ENCODE measurements at regions not wholly inside any gene's neighbourhood (a gene's known extent, or its start where the extent isn't known, plus 50 kb on each side); places are given as distances from the start of the nearest gene placed in this dataset.

DNA sequence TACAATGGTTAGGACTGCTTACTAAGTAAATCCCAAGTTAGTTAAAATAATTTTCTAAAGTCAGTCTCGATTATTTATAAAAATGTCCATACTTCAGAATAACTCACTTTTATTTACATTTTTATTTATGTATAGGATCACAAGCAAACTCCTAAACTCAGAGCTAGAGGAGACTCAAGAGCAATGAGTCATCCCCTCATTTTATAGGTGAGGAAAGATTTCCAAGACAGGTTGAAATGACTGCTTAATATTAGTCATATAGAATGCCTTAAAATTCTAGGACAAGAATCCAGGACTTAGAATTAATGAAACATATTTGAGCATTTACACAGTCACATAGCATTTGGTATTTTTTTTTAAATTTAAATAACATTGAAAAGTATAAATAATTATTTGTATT, 983.8 kb downstream of the SI start:
- Histone ChIP-seq H3K27ac (ENCODE audit: low read depth in 1 of 2, low read length in 2 of 2) (no peak overlapping the region), H3K4me1 (ENCODE audit: control insufficient read depth in 1 of 2, insufficient read depth in 2 of 2, low read length in 2 of 2) (no peaks in the 10 kb centered on the region), H3K36me3 (ENCODE audit: control insufficient read depth in 1 of 2, insufficient read depth in 2 of 2, low read length in 1 of 2) (no peaks in the 10 kb centered on the region), H3K4me3 (ENCODE audit: low read length in 2 of 2) (no peak overlapping the region), H3K27me3 (ENCODE audit: control insufficient read depth in 1 of 2, insufficient read depth in 2 of 2, low read length in 1 of 2) (no peaks in the 10 kb centered on the region), H3K9me3 (ENCODE audit: control insufficient read depth, low read length) (no peaks in the 10 kb centered on the region)
- intact Hi-C loops (cut with DNase I) = no loop called here
- no peak for DNase-seq
- no peak for ATAC-seq (ENCODE audit: low FRiP score)
- WGBS, 2 donors = 74 to 81% methylated on average over 1 of the region's 1 CpG

DNA sequence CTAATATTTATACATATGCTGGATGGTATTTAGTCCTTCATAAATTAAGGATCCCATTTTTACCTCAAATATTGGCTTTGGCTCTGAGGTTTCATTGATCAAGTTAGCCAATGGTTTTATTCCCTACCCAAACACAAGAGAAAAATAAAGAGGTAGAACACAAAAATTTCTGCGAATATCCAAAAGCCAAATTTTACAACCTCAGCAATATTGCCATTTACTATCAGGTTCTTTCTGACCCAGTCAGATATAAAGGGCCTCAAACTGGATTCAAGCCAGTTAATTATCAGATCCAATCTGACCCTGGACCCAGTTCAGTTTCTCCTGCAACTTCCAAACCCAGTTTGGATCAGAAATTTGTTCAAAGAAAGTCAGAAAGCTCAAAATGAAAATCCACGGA, 998.1 kb downstream of the SI start:
- Histone ChIP-seq H3K4me3 (ENCODE audit: low read length in 2 of 2) (no peak overlapping the region), H3K36me3 (ENCODE audit: control insufficient read depth in 1 of 2, insufficient read depth in 2 of 2, low read length in 1 of 2) (no peaks in the 10 kb centered on the region), H3K9me3 (ENCODE audit: control insufficient read depth, low read length) (no peaks in the 10 kb centered on the region), H3K4me1 (ENCODE audit: control insufficient read depth in 1 of 2, insufficient read depth in 2 of 2, low read length in 2 of 2) (no peaks in the 10 kb centered on the region), H3K27ac (ENCODE audit: low read depth in 1 of 2, low read length in 2 of 2) (no peak overlapping the region), H3K27me3 (ENCODE audit: control insufficient read depth in 1 of 2, insufficient read depth in 2 of 2, low read length in 1 of 2) (no peaks in the 10 kb centered on the region)
- DNase-seq (no peak), ATAC-seq (ENCODE audit: low FRiP score) (no peak)
- WGBS, 2 donors = 90 to 92% methylated on average over 2 of the region's 2 CpGs
- intact Hi-C loops (cut with DNase I) = no loop called here

DNA sequence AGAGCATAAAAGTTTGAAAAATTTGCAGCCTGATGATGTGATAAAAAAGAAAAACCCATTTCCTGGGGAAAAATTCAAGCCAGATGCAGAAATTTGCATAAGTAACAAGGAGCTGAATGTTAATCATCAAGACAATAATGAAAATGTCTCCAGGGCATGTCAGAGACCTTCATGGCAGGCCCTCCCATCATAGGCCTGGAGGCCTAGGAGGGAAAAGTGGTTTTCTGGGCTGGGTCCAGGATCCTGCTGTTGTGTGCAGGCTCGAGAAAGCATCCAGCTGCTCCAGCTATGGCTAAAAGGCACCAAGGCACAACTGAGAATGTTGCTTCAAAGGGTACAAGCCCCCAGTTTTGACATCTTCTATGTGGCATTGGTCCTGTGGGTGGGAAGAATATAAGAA, 1014.0 kb downstream of the SI start:
- no peak overlapping the region for H3K4me3 ChIP-seq (ENCODE audit: low read length in 2 of 2)
- no peaks in the 10 kb centered on the region for H3K9me3 ChIP-seq (ENCODE audit: control insufficient read depth, low read length)
- DNase-seq (no peak), ATAC-seq (ENCODE audit: low FRiP score) (no peak)
- no peaks in the 10 kb centered on the region for H3K36me3 ChIP-seq (ENCODE audit: control insufficient read depth in 1 of 2, insufficient read depth in 2 of 2, low read length in 1 of 2)
- intact Hi-C loops (cut with DNase I) = no loop called here
- no peaks in the 10 kb centered on the region for H3K4me1 ChIP-seq (ENCODE audit: control insufficient read depth in 1 of 2, insufficient read depth in 2 of 2, low read length in 2 of 2)
- H3K27ac ChIP-seq (ENCODE audit: low read depth in 1 of 2, low read length in 2 of 2) = no peak overlapping the region
- WGBS, 2 donors = 84 to 88% methylated on average over 1 of the region's 1 CpG
- H3K27me3 ChIP-seq (ENCODE audit: control insufficient read depth in 1 of 2, insufficient read depth in 2 of 2, low read length in 1 of 2) = no peaks in the 10 kb centered on the region

DNA sequence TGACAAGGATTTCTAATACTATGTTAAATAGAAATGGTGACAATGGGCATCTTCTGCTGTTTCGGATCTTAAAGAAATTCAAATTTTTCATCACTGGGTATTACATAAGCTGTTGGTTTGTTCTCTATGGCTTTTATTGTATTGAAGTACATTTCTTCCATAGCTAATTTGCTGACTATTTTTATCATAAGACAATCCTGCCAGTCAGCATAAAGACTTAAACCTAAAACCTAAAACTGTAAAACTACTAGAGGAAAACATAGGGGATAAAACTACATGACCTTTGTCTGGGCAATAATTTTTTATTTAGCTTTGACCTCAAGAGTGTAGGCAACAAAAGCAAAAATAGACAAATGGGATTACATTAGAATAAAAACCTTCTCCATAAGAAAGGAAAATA, 1017.4 kb downstream of the SI start:
- ATAC-seq (ENCODE audit: low FRiP score) (no peak), DNase-seq (no peak)
- no peak overlapping the region for H3K4me3 ChIP-seq (ENCODE audit: low read length in 2 of 2)
- 97% methylated on average over 1 of the region's 1 CpG for WGBS, 2 donors
- no peaks in the 10 kb centered on the region for H3K27me3 ChIP-seq (ENCODE audit: control insufficient read depth in 1 of 2, insufficient read depth in 2 of 2, low read length in 1 of 2)
- H3K27ac ChIP-seq (ENCODE audit: low read depth in 1 of 2, low read length in 2 of 2) = no peak overlapping the region
- no peaks in the 10 kb centered on the region for H3K4me1 ChIP-seq (ENCODE audit: control insufficient read depth in 1 of 2, insufficient read depth in 2 of 2, low read length in 2 of 2)
- H3K9me3 ChIP-seq (ENCODE audit: control insufficient read depth, low read length) = no peaks in the 10 kb centered on the region
- H3K36me3 ChIP-seq (ENCODE audit: control insufficient read depth in 1 of 2, insufficient read depth in 2 of 2, low read length in 1 of 2) = no peaks in the 10 kb centered on the region
- intact Hi-C loops (cut with DNase I) = no loop called here

DNA sequence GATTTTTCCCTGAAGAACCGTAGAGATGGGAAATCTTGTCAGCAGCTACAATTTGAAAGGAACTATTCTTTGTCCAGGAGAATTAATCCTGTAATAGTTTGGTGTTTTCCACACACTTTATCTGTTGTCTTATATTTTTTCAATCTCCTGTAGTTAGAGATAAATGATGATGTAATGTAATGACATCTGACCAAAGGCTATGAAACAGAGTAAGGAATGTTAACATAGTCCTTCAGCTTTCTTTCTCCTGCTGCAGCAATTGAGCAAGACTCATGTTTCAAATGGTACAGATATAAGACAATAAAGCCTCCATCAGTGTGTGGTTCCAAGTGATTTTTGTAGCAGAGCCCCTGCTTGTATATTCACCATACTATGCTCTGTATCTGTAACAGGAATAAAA, 1028.4 kb downstream of the SI start:
- H3K27me3 ChIP-seq (ENCODE audit: control insufficient read depth in 1 of 2, insufficient read depth in 2 of 2, low read length in 1 of 2) = no peaks in the 10 kb centered on the region
- DNase-seq (no peak), ATAC-seq (ENCODE audit: low FRiP score) (no peak)
- H3K9me3 ChIP-seq (ENCODE audit: control insufficient read depth, low read length) = no peaks in the 10 kb centered on the region
- H3K4me3 ChIP-seq (ENCODE audit: low read length in 2 of 2) = no peak overlapping the region
- no peaks in the 10 kb centered on the region for H3K4me1 ChIP-seq (ENCODE audit: control insufficient read depth in 1 of 2, insufficient read depth in 2 of 2, low read length in 2 of 2)
- no peaks in the 10 kb centered on the region for H3K36me3 ChIP-seq (ENCODE audit: control insufficient read depth in 1 of 2, insufficient read depth in 2 of 2, low read length in 1 of 2)
- 81 to 83% methylated on average over 1 of the region's 1 CpG for WGBS, 2 donors
- H3K27ac ChIP-seq (ENCODE audit: low read depth in 1 of 2, low read length in 2 of 2) = no peak overlapping the region
- intact Hi-C loops (cut with DNase I) = no loop called here

DNA sequence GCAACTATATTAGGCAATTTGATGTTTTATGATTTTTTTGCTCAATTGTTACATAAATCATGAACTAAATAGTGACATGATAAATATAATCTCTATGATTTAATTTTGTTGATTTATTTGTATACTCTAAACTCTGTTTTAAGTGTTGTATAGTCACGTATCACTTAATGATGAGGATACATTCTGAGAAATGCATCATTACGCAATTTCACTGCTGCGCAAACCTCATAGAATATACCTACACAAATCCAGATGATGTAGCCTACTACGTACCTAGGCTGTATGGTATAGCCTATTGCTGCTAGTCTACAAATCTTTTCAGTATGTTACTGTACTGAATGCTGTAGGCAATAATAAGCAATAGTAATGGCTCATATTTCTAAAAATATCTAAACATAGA, 1029.8 kb downstream of the SI start:
- H3K4me3 ChIP-seq (ENCODE audit: low read length in 2 of 2) = no peak overlapping the region
- H3K27ac ChIP-seq (ENCODE audit: low read depth in 1 of 2, low read length in 2 of 2) = no peak overlapping the region
- H3K4me1 ChIP-seq (ENCODE audit: control insufficient read depth in 1 of 2, insufficient read depth in 2 of 2, low read length in 2 of 2) = no peaks in the 10 kb centered on the region
- no peaks in the 10 kb centered on the region for H3K9me3 ChIP-seq (ENCODE audit: control insufficient read depth, low read length)
- H3K27me3 ChIP-seq (ENCODE audit: control insufficient read depth in 1 of 2, insufficient read depth in 2 of 2, low read length in 1 of 2) = no peaks in the 10 kb centered on the region
- 96 to 99% methylated on average over 4 of the region's 4 CpGs for WGBS, 2 donors
- H3K36me3 ChIP-seq (ENCODE audit: control insufficient read depth in 1 of 2, insufficient read depth in 2 of 2, low read length in 1 of 2) = no peaks in the 10 kb centered on the region
- no peak for ATAC-seq (ENCODE audit: low FRiP score)
- intact Hi-C loops (cut with DNase I) = no loop called here
- DNase-seq = no peak

DNA sequence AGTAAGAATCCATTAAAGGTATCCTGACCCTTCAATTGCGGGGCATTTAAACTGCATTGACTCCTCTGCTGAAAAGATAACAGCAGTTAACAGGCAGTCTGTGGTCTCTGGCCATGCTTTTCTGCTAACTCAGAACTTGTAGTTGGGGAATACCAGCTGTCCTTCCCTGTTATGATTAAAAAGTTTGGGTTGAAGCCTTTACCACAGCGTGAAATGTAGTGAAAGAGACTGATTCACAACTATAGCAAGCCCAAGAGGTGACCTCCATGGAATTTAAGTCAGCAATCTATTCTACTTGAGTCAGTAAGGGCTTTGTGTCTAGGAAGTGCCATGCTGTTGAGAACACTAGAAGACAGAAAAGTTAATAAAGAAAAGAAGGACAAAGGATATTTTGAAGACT, 1037.3 kb downstream of the SI start:
- Histone ChIP-seq H3K36me3 (ENCODE audit: control insufficient read depth in 1 of 2, insufficient read depth in 2 of 2, low read length in 1 of 2) (no peaks in the 10 kb centered on the region), H3K4me3 (ENCODE audit: low read length in 2 of 2) (no peak overlapping the region), H3K27me3 (ENCODE audit: control insufficient read depth in 1 of 2, insufficient read depth in 2 of 2, low read length in 1 of 2) (no peaks in the 10 kb centered on the region), H3K4me1 (ENCODE audit: control insufficient read depth in 1 of 2, insufficient read depth in 2 of 2, low read length in 2 of 2) (no peaks in the 10 kb centered on the region), H3K9me3 (ENCODE audit: control insufficient read depth, low read length) (no peaks in the 10 kb centered on the region), H3K27ac (ENCODE audit: low read depth in 1 of 2, low read length in 2 of 2) (no peak overlapping the region)
- 62 to 70% methylated on average over 2 of the region's 2 CpGs for WGBS, 2 donors
- intact Hi-C loops (cut with DNase I) = no loop called here
- ATAC-seq (ENCODE audit: low FRiP score) = no peak
- DNase-seq = no peak

DNA sequence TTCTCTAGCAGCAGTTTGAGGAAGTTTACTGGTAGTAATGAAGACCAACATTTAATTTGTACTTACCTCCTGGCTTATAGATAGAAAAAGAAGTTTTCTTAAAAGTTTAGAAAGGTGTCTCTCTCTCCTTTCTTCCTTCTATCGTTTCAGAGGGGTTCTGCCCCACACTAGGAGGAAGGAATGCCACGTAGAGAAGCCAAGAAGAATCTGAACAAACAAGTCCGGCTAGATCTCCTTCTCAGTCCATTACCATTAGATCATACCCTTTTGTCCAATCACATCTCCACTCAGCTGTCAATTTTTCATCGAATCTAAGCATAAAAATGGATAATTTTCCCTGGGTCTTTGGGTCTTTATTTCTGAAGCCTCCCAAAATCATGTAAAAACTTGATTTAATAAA, 1048.1 kb downstream of the SI start:
- intact Hi-C loops (cut with DNase I) = no loop called here
- Histone ChIP-seq H3K36me3 (ENCODE audit: control insufficient read depth in 1 of 2, insufficient read depth in 2 of 2, low read length in 1 of 2) (no peaks in the 10 kb centered on the region), H3K27ac (ENCODE audit: low read depth in 1 of 2, low read length in 2 of 2) (no peak overlapping the region), H3K27me3 (ENCODE audit: control insufficient read depth in 1 of 2, insufficient read depth in 2 of 2, low read length in 1 of 2) (no peaks in the 10 kb centered on the region), H3K4me3 (ENCODE audit: low read length in 2 of 2) (no peak overlapping the region), H3K4me1 (ENCODE audit: control insufficient read depth in 1 of 2, insufficient read depth in 2 of 2, low read length in 2 of 2) (no peaks in the 10 kb centered on the region), H3K9me3 (ENCODE audit: control insufficient read depth, low read length) (no peaks in the 10 kb centered on the region)
- 81 to 87% methylated on average over 4 of the region's 4 CpGs for WGBS, 2 donors
- DNase-seq (no peak), ATAC-seq (ENCODE audit: low FRiP score) (no peak)

DNA sequence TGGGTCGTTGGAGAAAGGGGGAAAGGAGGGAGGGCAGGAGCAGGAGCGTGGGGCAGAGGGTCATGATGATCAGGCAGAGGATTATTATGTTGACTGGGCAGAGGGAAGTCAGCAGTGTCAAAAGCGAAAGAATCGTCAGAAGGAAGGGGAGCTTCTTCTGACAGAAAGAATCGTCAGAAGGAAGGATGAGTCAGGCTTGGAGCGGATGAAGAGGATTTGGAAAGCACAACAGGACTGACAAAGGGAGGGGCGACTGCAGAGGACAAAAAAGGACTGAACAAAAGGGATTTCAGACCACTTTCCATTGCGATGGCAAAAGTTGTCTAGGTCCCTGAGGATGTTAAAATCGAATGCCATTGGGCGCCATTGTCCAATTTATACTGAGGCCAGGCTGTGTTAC, 1053.5 kb downstream of the SI start:
- Histone ChIP-seq H3K27me3 (ENCODE audit: control insufficient read depth in 1 of 2, insufficient read depth in 2 of 2, low read length in 1 of 2) (no peaks in the 10 kb centered on the region), H3K9me3 (ENCODE audit: control insufficient read depth, low read length) (no peaks in the 10 kb centered on the region)
- DNase-seq = no peak

More for the DNA sequence above, 1053.5 kb downstream of the SI start:
- no peak for ATAC-seq (ENCODE audit: low FRiP score)
- intact Hi-C loops (cut with DNase I) = no loop called here
- Histone ChIP-seq H3K36me3 (ENCODE audit: control insufficient read depth in 1 of 2, insufficient read depth in 2 of 2, low read length in 1 of 2) (no peaks in the 10 kb centered on the region), H3K4me1 (ENCODE audit: control insufficient read depth in 1 of 2, insufficient read depth in 2 of 2, low read length in 2 of 2) (no peaks in the 10 kb centered on the region), H3K4me3 (ENCODE audit: low read length in 2 of 2) (no peak overlapping the region), H3K27ac (ENCODE audit: low read depth in 1 of 2, low read length in 2 of 2) (no peak overlapping the region)
- 93 to 94% methylated on average over 10 of the region's 10 CpGs for WGBS, 2 donors

Measured in aorta (tissue), 5 donors.